Right atrium auricular region (tissue), 2 donors: ENCODE measurements at regions not wholly inside any gene's neighbourhood (a gene's known extent, or its start where the extent isn't known, plus 50 kb on each side); places are given as distances from the start of the nearest gene placed in this dataset.

ENCODE experiments used
- DNase-seq: peaks from one replicate; pipeline ENCODE4 v3.0.0-alpha.2; 2019; ENCODE audit warnings: low spot score
- H3K27ac ChIP-seq, 2 donors: fragments of 200-600 bp; sonication (generic); 1 replicate in 1 of 2; 2 replicates in 1 of 2; pipeline ENCODE4 v1.5.1; 2016 to 2019
- H3K27me3 ChIP-seq, 2 donors: fragments of 200-600 bp; sonication (generic); one replicate each; pipeline versions ENCODE4 v1.5.1 to v1.6.0; 2017 to 2019
- H3K36me3 ChIP-seq: fragments of 200-600 bp; sonication (generic); one replicate; pipeline ENCODE4 v1.5.1; 2016
- H3K4me1 ChIP-seq, 2 donors: fragments of 200-600 bp; sonication (generic); one replicate each; pipeline versions ENCODE4 v1.5.1 to v1.6.0; 2017 to 2019
- H3K4me3 ChIP-seq, 2 donors: fragments of 200-600 bp; sonication (generic); 1 replicate in 1 of 2; 2 replicates in 1 of 2; pipeline ENCODE4 v1.5.1; 2017 to 2019; ENCODE audit warnings: mild to moderate bottlenecking in 1 of 2, moderate library complexity in 1 of 2
- H3K9me3 ChIP-seq, 2 donors: fragments of 200-600 bp; sonication (generic); one replicate each; pipeline ENCODE4 v1.5.1; 2019
- CTCF ChIP-seq, 2 donors: fragments of 200-600 bp; sonication (generic); IDR thresholded peaks; one replicate each; pipeline ENCODE4 v1.5.1; 2019; ENCODE audit warnings: antibody characterized with exemption in 2 of 2

GRCh38 chr17:69918164-69918563 is 156.9 kb upstream of the KCNJ16 start:
- no peak overlapping the region for H3K27ac ChIP-seq
- no peaks in the 10 kb centered on the region for H3K36me3 ChIP-seq
- H3K27me3 ChIP-seq, result no peaks in the 10 kb centered on the region
- DNase-seq, result no peak
- no peaks in the 10 kb centered on the region for H3K4me1 ChIP-seq
- H3K9me3 ChIP-seq, result no peaks in the 10 kb centered on the region
- no peak overlapping the region for H3K4me3 ChIP-seq
- no peak for TF ChIP-seq CTCF (IDR thresholded peaks at IDR 0.05)

- H3K27me3 ChIP-seq, result no peaks in the 10 kb centered on the region
- TF ChIP-seq CTCF (IDR thresholded peaks at IDR 0.05), result no peak
- no peaks in the 10 kb centered on the region for H3K4me1 ChIP-seq
- H3K9me3 ChIP-seq, result no peaks in the 10 kb centered on the region
- DNase-seq, result no peak
- no peaks in the 10 kb centered on the region for H3K36me3 ChIP-seq
- H3K27ac ChIP-seq, result no peak overlapping the region
- no peak overlapping the region for H3K4me3 ChIP-seq
These were observed 155.2 kb upstream of the KCNJ16 start for GRCh38 chr17:69919789-69920188.

- Histone ChIP-seq H3K27ac (no peak overlapping the region), H3K4me1 (no peaks in the 10 kb centered on the region), H3K9me3 (no peaks in the 10 kb centered on the region), H3K27me3 (no peaks in the 10 kb centered on the region), H3K36me3 (no peaks in the 10 kb centered on the region), H3K4me3 (no peak overlapping the region)
- DNase-seq, result no peak
- TF ChIP-seq CTCF (IDR thresholded peaks at IDR 0.05), result no peak
These were observed 154.0 kb upstream of the KCNJ16 start for GRCh38 chr17:69921046-69921445.

- Histone ChIP-seq H3K36me3 (no peaks in the 10 kb centered on the region), H3K4me1 (no peaks in the 10 kb centered on the region), H3K9me3 (no peaks in the 10 kb centered on the region), H3K27me3 (no peaks in the 10 kb centered on the region), H3K27ac (no peak overlapping the region), H3K4me3 (no peak overlapping the region)
- DNase-seq, result no peak
- no peak for TF ChIP-seq CTCF (IDR thresholded peaks at IDR 0.05)
These were observed 146.4 kb upstream of the KCNJ16 start for GRCh38 chr17:69928611-69929010.

- Histone ChIP-seq H3K27ac (no peak overlapping the region), H3K9me3 (no peaks in the 10 kb centered on the region), H3K4me1 (no peaks in the 10 kb centered on the region), H3K36me3 (no peaks in the 10 kb centered on the region), H3K27me3 (no peaks in the 10 kb centered on the region), H3K4me3 (no peak overlapping the region)
- no peak for TF ChIP-seq CTCF (IDR thresholded peaks at IDR 0.05)
- DNase-seq, result no peak
These were observed 138.0 kb upstream of the KCNJ16 start for GRCh38 chr17:69936996-69937395.

- no peak for DNase-seq
- no peak overlapping the region for H3K27ac ChIP-seq
- no peak overlapping the region for H3K4me3 ChIP-seq
- H3K36me3 ChIP-seq, result no peaks in the 10 kb centered on the region
- no peaks in the 10 kb centered on the region for H3K27me3 ChIP-seq
- no peaks in the 10 kb centered on the region for H3K9me3 ChIP-seq
- no peaks in the 10 kb centered on the region for H3K4me1 ChIP-seq
- no peak for TF ChIP-seq CTCF (IDR thresholded peaks at IDR 0.05)
These were observed 132.0 kb upstream of the KCNJ16 start for GRCh38 chr17:69943058-69943457.
